Erythroblast (primary cell): ENCODE measurements at regions not wholly inside any gene's neighbourhood (a gene's known extent, or its start where the extent isn't known, plus 50 kb on each side); places are given as distances from the start of the nearest gene placed in this dataset.

Experiments
- GATA1 ChIP-seq: IDR thresholded peaks from 2 replicates; pipeline ENCODE4 v1.6.1; 2011; ENCODE audit warnings: low read depth, mild to moderate bottlenecking, control low read depth, low read length, moderate library complexity
- POLR2A ChIP-seq: IDR thresholded peaks from 2 replicates; pipeline ENCODE4 v1.6.1; 2011; ENCODE audit warnings: mild to moderate bottlenecking, low read length

- TF ChIP-seq POLR2A (no peak), GATA1 (no peak)
Measured at GRCh38 chr10:16105082-16105481, 244.8 kb upstream of the MINDY3 start.
